ENCODE measurements at regions not wholly inside any gene's neighbourhood (a gene's known extent, or its start where the extent isn't known, plus 50 kb on each side); places are given as distances from the start of the nearest gene placed in this dataset.

GRCh38 chr1:87512431-87512830 lies 183.8 kb downstream of the LMO4 start:
- DNase-seq: no peak

- DNase-seq: no peak
These were observed 184.6 kb downstream of the LMO4 start for GRCh38 chr1:87513255-87513654.

GRCh38 chr1:87513966-87514660 lies 185.4 kb downstream of the LMO4 start:
- DNase-seq: no peak

- DNase-seq: no peak
These were observed 187.1 kb downstream of the LMO4 start for GRCh38 chr1:87515781-87516180.

GRCh38 chr1:87518794-87519193 lies 190.1 kb downstream of the LMO4 start:
- DNase-seq: no peak

GRCh38 chr1:87521452-87521851 lies 192.8 kb downstream of the LMO4 start:
- no peak for DNase-seq

- no peak for DNase-seq
These were observed 194.8 kb downstream of the LMO4 start for GRCh38 chr1:87523466-87523865.

- DNase-seq: no peak
These were observed 195.5 kb downstream of the LMO4 start for GRCh38 chr1:87524021-87524754.

GRCh38 chr1:87528754-87529517 lies 200.3 kb downstream of the LMO4 start:
- no peak for DNase-seq

- no peak for DNase-seq
These were observed 201.5 kb downstream of the LMO4 start for GRCh38 chr1:87530042-87530807.

GRCh38 chr1:87535551-87535950 lies 206.9 kb downstream of the LMO4 start:
- no peak for DNase-seq

- DNase-seq: no peak
These were observed 210.5 kb downstream of the LMO4 start for GRCh38 chr1:87539147-87539546.

GRCh38 chr1:87542697-87543096 lies 214.0 kb downstream of the LMO4 start:
- no peak for DNase-seq

- no peak for DNase-seq
These were observed 221.1 kb downstream of the LMO4 start for GRCh38 chr1:87549738-87550137.

- no peak for DNase-seq
These were observed 224.8 kb downstream of the LMO4 start for GRCh38 chr1:87553511-87553910.

GRCh38 chr1:87555366-87555765 lies 226.7 kb downstream of the LMO4 start:
- DNase-seq: no peak

GRCh38 chr1:87556326-87556725 lies 227.6 kb downstream of the LMO4 start:
- DNase-seq: no peak

- no peak for DNase-seq
These were observed 230.2 kb downstream of the LMO4 start for GRCh38 chr1:87558921-87559320.

- DNase-seq: no peak
These were observed 231.5 kb downstream of the LMO4 start for GRCh38 chr1:87560137-87560536.

GRCh38 chr1:87560601-87561360 lies 232.1 kb downstream of the LMO4 start:
- DNase-seq: no peak

GRCh38 chr1:87563211-87563610 lies 234.5 kb downstream of the LMO4 start:
- no peak for DNase-seq

GRCh38 chr1:87565861-87566260 lies 237.2 kb downstream of the LMO4 start:
- DNase-seq: no peak
